ENCODE measurements at regions not wholly inside any gene's neighbourhood (a gene's known extent, or its start where the extent isn't known, plus 50 kb on each side); places are given as distances from the start of the nearest gene placed in this dataset.

DNA sequence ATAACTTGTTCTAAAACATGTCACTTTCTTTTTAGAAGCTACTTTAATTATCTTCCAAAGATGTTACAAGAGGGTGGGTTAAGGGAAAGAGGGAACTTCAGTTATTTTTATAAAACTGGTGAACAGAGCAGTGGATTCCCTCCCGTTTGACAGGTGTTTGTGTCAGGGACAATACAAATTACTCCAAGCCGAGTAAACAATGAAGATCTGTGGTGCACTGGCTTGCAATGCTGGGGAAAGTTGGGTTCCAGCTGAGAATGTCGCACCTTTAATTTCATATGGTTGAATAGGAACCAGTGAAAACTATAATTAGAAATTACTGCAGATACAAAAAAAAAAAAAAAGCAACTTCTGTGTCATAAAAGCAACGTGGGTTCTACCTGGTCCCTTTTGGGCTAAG is 98.6 kb upstream of the TTC29 start:
- ChIA-PET POLR2A (no interaction called here), CTCF (interaction anchor here (0.7 kb wide), 1 partner anchor 15 kb away, joined by 3 read pairs; no protein-coding TSS in a partner anchor)

DNA sequence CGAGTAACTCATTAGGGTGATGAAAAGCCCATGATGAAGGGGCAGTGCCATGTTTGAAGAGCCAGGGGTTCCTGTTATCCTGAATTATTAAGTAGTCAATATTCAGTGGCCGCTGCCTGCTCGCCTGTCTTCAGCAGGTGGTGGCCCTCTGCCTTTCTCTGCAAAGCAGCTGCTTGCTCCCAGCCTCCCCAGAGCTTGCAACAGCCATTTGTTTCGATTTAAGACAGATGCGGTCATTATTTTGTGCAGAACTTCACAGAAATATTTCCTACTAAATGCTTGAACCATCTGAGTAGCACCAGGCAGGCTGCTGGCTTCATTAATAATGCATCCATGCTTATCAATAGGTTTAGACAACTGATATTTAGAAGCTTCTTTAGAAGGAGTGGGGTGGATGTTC is 104.3 kb upstream of the TTC29 start:
- ChIA-PET CTCF (interaction anchor here (0.9 kb wide), 1 partner anchor 19 kb away, joined by 3 read pairs; no protein-coding TSS in a partner anchor), POLR2A (no interaction called here)
- H3K36me3 ChIP-seq (ENCODE audit: control insufficient read depth in 2 of 2, insufficient read depth in 1 of 2, low read length in 2 of 2), result no peaks in the 10 kb centered on the region
- no peaks in the 10 kb centered on the region; the same call in 1 of the 2 replicates for H3K9me3 ChIP-seq (ENCODE audit: control insufficient read depth, insufficient read depth, low read depth, low read length)
- H3K27ac ChIP-seq (ENCODE audit: extremely low read depth, low read depth, low read length), result no peak overlapping the region
- TF ChIP-seq, protein P1, sequence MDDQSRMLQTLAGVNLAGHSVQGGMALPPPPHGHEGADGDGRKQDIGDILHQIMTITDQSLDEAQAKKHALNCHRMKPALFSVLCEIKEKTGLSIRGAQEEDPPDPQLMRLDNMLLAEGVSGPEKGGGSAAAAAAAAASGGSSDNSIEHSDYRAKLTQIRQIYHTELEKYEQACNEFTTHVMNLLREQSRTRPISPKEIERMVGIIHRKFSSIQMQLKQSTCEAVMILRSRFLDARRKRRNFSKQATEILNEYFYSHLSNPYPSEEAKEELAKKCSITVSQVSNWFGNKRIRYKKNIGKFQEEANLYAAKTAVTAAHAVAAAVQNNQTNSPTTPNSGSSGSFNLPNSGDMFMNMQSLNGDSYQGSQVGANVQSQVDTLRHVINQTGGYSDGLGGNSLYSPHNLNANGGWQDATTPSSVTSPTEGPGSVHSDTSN (CRISPR knock-in tag; IDR thresholded peaks at IDR 0.05), result no peak
- TF ChIP-seq ZNF274 (IDR thresholded peaks at IDR 0.05; ENCODE audit: low read length) (no peak), ZNF274 (tag by site-specific recombination; IDR thresholded peaks at IDR 0.05; ENCODE audit: borderline replicate concordance) (no peak), ZNF239 (tag by site-specific recombination; IDR thresholded peaks at IDR 0.05) (no peak), ZEB2 (tag by site-specific recombination; IDR thresholded peaks at IDR 0.05) (no peak), ZNF37A (tag by site-specific recombination; IDR thresholded peaks at IDR 0.05) (no peak), ZNF341 (tag by site-specific recombination; IDR thresholded peaks at IDR 0.05; ENCODE audit: low read depth) (no peak), ZNF677 (tag by site-specific recombination; IDR thresholded peaks at IDR 0.05) (no peak), ZBTB17 (tag by site-specific recombination; IDR thresholded peaks at IDR 0.05) (no peak), GFI1B (tag by site-specific recombination; IDR thresholded peaks at IDR 0.05) (no peak), TCF7L2 (IDR thresholded peaks at IDR 0.05; ENCODE audit: borderline replicate concordance, low read depth, low read length) (no peak), ZNF175 (tag by site-specific recombination; IDR thresholded peaks at IDR 0.05) (no peak), ZNF423 (tag by site-specific recombination; IDR thresholded peaks at IDR 0.05) (no peak)
- TF ChIP-seq, protein P2, sequence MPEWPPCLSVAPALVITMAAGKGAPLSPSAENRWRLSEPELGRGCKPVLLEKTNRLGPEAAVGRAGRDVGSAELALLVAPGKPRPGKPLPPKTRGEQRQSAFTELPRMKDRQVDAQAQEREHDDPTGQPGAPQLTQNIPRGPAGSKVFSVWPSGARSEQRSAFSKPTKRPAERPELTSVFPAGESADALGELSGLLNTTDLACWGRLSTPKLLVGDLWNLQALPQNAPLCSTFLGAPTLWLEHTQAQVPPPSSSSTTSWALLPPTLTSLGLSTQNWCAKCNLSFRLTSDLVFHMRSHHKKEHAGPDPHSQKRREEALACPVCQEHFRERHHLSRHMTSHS (tag by site-specific recombination; IDR thresholded peaks at IDR 0.05), result no peak
- TF ChIP-seq, protein P3, sequence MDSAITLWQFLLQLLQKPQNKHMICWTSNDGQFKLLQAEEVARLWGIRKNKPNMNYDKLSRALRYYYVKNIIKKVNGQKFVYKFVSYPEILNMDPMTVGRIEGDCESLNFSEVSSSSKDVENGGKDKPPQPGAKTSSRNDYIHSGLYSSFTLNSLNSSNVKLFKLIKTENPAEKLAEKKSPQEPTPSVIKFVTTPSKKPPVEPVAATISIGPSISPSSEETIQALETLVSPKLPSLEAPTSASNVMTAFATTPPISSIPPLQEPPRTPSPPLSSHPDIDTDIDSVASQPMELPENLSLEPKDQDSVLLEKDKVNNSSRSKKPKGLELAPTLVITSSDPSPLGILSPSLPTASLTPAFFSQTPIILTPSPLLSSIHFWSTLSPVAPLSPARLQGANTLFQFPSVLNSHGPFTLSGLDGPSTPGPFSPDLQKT (IDR thresholded peaks at IDR 0.05; ENCODE audit: borderline replicate concordance, low read depth, low read length), result no peak
- TF ChIP-seq, protein P4, sequence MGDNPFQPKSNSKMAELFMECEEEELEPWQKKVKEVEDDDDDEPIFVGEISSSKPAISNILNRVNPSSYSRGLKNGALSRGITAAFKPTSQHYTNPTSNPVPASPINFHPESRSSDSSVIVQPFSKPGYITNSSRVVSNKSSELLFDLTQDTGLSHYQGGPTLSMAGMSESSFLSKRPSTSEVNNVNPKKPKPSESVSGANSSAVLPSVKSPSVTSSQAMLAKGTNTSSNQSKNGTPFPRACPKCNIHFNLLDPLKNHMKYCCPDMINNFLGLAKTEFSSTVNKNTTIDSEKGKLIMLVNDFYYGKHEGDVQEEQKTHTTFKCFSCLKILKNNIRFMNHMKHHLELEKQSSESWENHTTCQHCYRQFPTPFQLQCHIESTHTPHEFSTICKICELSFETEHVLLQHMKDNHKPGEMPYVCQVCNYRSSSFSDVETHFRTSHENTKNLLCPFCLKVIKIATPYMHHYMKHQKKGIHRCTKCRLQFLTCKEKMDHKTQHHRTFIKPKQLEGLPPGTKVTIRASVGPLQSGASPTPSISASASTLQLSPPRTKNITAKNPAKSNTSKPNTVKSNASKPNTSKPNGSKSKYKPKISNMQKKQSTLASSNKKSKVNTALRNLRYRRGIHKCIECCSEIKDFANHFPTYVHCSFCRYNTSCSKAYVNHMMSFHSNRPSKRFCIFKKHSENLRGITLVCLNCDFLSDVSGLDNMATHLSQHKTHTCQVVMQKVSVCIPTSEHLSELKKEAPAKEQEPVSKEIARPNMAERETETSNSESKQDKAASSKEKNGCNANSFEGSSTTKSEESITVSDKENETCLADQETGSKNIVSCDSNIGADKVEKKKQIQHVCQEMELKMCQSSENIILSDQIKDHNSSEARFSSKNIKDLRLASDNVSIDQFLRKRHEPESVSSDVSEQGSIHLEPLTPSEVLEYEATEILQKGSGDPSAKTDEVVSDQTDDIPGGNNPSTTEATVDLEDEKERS (tag by site-specific recombination; IDR thresholded peaks at IDR 0.05), result no peak
- TF ChIP-seq, protein P5, sequence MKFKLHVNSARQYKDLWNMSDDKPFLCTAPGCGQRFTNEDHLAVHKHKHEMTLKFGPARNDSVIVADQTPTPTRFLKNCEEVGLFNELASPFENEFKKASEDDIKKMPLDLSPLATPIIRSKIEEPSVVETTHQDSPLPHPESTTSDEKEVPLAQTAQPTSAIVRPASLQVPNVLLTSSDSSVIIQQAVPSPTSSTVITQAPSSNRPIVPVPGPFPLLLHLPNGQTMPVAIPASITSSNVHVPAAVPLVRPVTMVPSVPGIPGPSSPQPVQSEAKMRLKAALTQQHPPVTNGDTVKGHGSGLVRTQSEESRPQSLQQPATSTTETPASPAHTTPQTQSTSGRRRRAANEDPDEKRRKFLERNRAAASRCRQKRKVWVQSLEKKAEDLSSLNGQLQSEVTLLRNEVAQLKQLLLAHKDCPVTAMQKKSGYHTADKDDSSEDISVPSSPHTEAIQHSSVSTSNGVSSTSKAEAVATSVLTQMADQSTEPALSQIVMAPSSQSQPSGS (tag by site-specific recombination; IDR thresholded peaks at IDR 0.05; ENCODE audit: low read depth), result no peak
- no peak overlapping the region for H3K4me3 ChIP-seq (ENCODE audit: low read depth, low read length)
- H3K4me1 ChIP-seq (ENCODE audit: control insufficient read depth, insufficient read depth, low read length), result no peaks in the 10 kb centered on the region

More for the DNA sequence above, 98.6 kb upstream of the TTC29 start:
- TF ChIP-seq ZNF157 (tag by site-specific recombination; IDR thresholded peaks at IDR 0.05) (no peak), ZNF140 (tag by site-specific recombination; IDR thresholded peaks at IDR 0.05) (no peak), ZFP69B (tag by site-specific recombination; IDR thresholded peaks at IDR 0.05) (no peak), ZNF302 (tag by site-specific recombination; IDR thresholded peaks at IDR 0.05; ENCODE audit: low read depth) (no peak), ZNF571 (tag by site-specific recombination; IDR thresholded peaks at IDR 0.05) (no peak), ZNF24 (tag by site-specific recombination; IDR thresholded peaks at IDR 0.05) (no peak)
- TF ChIP-seq, protein P6, sequence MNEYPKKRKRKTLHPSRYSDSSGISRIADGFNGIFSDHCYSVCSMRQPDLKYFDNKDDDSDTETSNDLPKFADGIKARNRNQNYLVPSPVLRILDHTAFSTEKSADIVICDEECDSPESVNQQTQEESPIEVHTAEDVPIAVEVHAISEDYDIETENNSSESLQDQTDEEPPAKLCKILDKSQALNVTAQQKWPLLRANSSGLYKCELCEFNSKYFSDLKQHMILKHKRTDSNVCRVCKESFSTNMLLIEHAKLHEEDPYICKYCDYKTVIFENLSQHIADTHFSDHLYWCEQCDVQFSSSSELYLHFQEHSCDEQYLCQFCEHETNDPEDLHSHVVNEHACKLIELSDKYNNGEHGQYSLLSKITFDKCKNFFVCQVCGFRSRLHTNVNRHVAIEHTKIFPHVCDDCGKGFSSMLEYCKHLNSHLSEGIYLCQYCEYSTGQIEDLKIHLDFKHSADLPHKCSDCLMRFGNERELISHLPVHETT (tag by site-specific recombination; IDR thresholded peaks at IDR 0.05), result no peak
- Histone ChIP-seq H3K9me3 (ENCODE audit: control insufficient read depth, insufficient read depth, low read depth, low read length) (no peaks in the 10 kb centered on the region), H3K36me3 (ENCODE audit: control insufficient read depth in 2 of 2, insufficient read depth in 1 of 2, low read length in 2 of 2) (no peaks in the 10 kb centered on the region), H3K4me3 (ENCODE audit: low read depth, low read length) (no peak overlapping the region), H3K27ac (ENCODE audit: extremely low read depth, low read depth, low read length) (no peak overlapping the region), H3K4me1 (ENCODE audit: control insufficient read depth, insufficient read depth, low read length) (no peaks in the 10 kb centered on the region)

Measured in HEK293 (cell line).